ENCODE measurements at regions not wholly inside any gene's neighbourhood (a gene's known extent, or its start where the extent isn't known, plus 50 kb on each side); places are given as distances from the start of the nearest gene placed in this dataset.
"Not testable (repeated sequence)": the region's sequence is repeated elsewhere in the genome, so short reads cannot be mapped to it uniquely, and the experiment has no call there.

DNA sequence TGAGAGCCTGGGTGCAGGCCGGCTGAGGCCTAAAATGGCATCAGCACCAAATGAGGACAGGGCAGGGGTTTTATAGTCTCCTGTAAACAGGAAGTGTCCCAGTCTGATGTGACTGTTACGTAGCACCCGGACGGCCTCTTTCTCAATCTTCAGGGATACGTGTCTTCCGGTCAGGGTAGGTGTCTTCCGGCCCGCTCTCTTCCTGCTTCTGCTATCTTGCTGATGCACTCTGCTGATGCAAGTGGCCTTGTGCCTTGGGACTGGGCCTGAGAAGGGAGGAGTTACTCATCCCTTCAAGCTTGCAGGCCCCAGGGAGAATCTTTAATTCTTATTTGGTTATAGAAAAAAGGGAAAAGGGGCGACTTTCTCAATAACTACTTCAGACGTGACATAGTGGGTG lies 172.1 kb upstream of the STK26 start:
- TF ChIP-seq EGR1 (IDR thresholded peaks at IDR 0.05; ENCODE audit: low read depth); RAD21 (IDR thresholded peaks at IDR 0.05; ENCODE audit: low read depth); ZNF274 (IDR thresholded peaks at IDR 0.05; ENCODE audit: low read depth, low read length); TCF7L2 (IDR thresholded peaks at IDR 0.05; ENCODE audit: borderline replicate concordance, extremely low read depth, insufficient read depth, insufficient read length); JUND (IDR thresholded peaks at IDR 0.05); EZH2 (IDR thresholded peaks at IDR 0.05): not testable (repeated sequence)
- TF ChIP-seq, protein P1, sequence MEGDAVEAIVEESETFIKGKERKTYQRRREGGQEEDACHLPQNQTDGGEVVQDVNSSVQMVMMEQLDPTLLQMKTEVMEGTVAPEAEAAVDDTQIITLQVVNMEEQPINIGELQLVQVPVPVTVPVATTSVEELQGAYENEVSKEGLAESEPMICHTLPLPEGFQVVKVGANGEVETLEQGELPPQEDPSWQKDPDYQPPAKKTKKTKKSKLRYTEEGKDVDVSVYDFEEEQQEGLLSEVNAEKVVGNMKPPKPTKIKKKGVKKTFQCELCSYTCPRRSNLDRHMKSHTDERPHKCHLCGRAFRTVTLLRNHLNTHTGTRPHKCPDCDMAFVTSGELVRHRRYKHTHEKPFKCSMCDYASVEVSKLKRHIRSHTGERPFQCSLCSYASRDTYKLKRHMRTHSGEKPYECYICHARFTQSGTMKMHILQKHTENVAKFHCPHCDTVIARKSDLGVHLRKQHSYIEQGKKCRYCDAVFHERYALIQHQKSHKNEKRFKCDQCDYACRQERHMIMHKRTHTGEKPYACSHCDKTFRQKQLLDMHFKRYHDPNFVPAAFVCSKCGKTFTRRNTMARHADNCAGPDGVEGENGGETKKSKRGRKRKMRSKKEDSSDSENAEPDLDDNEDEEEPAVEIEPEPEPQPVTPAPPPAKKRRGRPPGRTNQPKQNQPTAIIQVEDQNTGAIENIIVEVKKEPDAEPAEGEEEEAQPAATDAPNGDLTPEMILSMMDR (IDR thresholded peaks at IDR 0.05 in 2 of 3, conservative IDR thresholded peaks at IDR 0.05 in 1 of 3; ENCODE audit: borderline replicate concordance in 1 of 3, insufficient read depth in 1 of 3, low read depth in 2 of 3, low read length in 2 of 3) = not testable (repeated sequence)
